Body of pancreas (tissue), 4 donors: ENCODE measurements at regions not wholly inside any gene's neighbourhood (a gene's known extent, or its start where the extent isn't known, plus 50 kb on each side); places are given as distances from the start of the nearest gene placed in this dataset.

Source experiments
- CTCF ChIP-seq, 7 experiments: fragments of 450-650 bp in 4 of 7; fragments of 200-600 bp in 3 of 7; sonication (generic) in 3 of 7; IDR thresholded peaks; one replicate each; pipeline ENCODE4 v1.5.1; 2016 to 2019; ENCODE audit warnings: antibody characterized with exemption in 7 of 7
- POLR2A ChIP-seq, 3 donors: fragments of 450-650 bp; IDR thresholded peaks; one replicate each; pipeline ENCODE4 v1.6.1; 2016; ENCODE audit warnings: antibody characterized with exemption in 3 of 3, mild to moderate bottlenecking in 2 of 3

- no peak for TF ChIP-seq CTCF (IDR thresholded peaks at IDR 0.05)
- no peak for TF ChIP-seq POLR2A (IDR thresholded peaks at IDR 0.05)
Observed at GRCh38 chr5:125394661-125395280, 648.3 kb upstream of the ZNF608 start.
